HEK293 (cell line): ENCODE measurements at regions not wholly inside any gene's neighbourhood (a gene's known extent, or its start where the extent isn't known, plus 50 kb on each side); places are given as distances from the start of the nearest gene placed in this dataset.

ENCODE experiments used
- CTCF ChIA-PET: fragments of 350-600 bp; formaldehyde crosslinking; extraction: SDS; loops from one replicate; lab custom pipeline; 2021; ENCODE audit warnings: antibody characterized with exemption; lab: Yijun Ruan, JAX
- POLR2A ChIA-PET: fragments of 300-600 bp; formaldehyde crosslinking; extraction: SDS; loops from one replicate; lab custom pipeline; 2020; ENCODE audit warnings: antibody characterized with exemption, inconsistent platforms; lab: Yijun Ruan, JAX
- H3K27ac ChIP-seq: fragments of 200-500 bp; sonication (Bioruptor generic); 2 replicates; pipeline ENCODE4 v1.5.1; 2014; ENCODE audit warnings: low read depth, low read length, control low read depth, inconsistent platforms; ENCODE audit errors: extremely low read depth
- H3K36me3 ChIP-seq, 2 experiments: fragments of 200-500 bp in 1 of 2; sonication (Bioruptor generic) in 1 of 2; 1 replicate in 1 of 2; 2 replicates in 1 of 2; pipeline ENCODE4 v1.5.1; 2014 to 2017; ENCODE audit warnings: inconsistent platforms in 2 of 2, low read length in 2 of 2; ENCODE audit not compliant: control insufficient read depth in 2 of 2, insufficient read depth in 1 of 2
- H3K4me1 ChIP-seq: fragments of 200-500 bp; sonication (Bioruptor generic); 2 replicates; pipeline ENCODE4 v1.5.1; 2014; ENCODE audit warnings: mild to moderate bottlenecking, low read length, inconsistent platforms; ENCODE audit not compliant: control insufficient read depth, insufficient read depth
- H3K4me3 ChIP-seq: 2 replicates; pipeline ENCODE4 v1.5.1; 2011; ENCODE audit warnings: low read depth, mild to moderate bottlenecking, control low read depth, low read length, moderate library complexity
- H3K9me3 ChIP-seq: fragments of 200-500 bp; sonication (Bioruptor generic); 2 replicates; pipeline ENCODE4 v1.5.1; 2014; ENCODE audit warnings: low read depth, low read length, inconsistent platforms; ENCODE audit not compliant: control insufficient read depth, insufficient read depth
- GFI1B ChIP-seq: fragments of 450-650 bp; formaldehyde crosslinking; IDR thresholded peaks from 2 replicates; pipeline ENCODE4 v1.5.1; 2016; ENCODE audit warnings: missing biosample characterization, missing genetic modification characterization
- REPIN1 ChIP-seq: fragments of 450-650 bp; formaldehyde crosslinking; IDR thresholded peaks from 2 replicates; pipeline ENCODE4 v1.5.1; 2017; ENCODE audit warnings: missing biosample characterization, missing genetic modification characterization, low read depth
- SETDB1 ChIP-seq: IDR thresholded peaks from one replicate; pipeline ENCODE4 v1.6.1; 2017; ENCODE audit warnings: mild to moderate bottlenecking, low read length, moderate library complexity, mixed read lengths; ENCODE audit not compliant: insufficient read length
- TCF7L2 ChIP-seq: IDR thresholded peaks from 2 replicates; pipeline ENCODE4 v1.6.1; 2011; ENCODE audit warnings: low read depth, mild to moderate bottlenecking, inconsistent platforms, low read length, moderate library complexity, borderline replicate concordance
- ZBTB21 ChIP-seq: fragments of 450-650 bp; formaldehyde crosslinking; IDR thresholded peaks from 2 replicates; pipeline ENCODE4 v1.5.1; 2017; ENCODE audit warnings: missing biosample characterization, missing genetic modification characterization
- ZIC2 ChIP-seq: fragments of 450-650 bp; formaldehyde crosslinking; IDR thresholded peaks from 2 replicates; pipeline ENCODE4 v1.5.1; 2016; ENCODE audit warnings: missing biosample characterization, missing genetic modification characterization
- ZNF274 ChIP-seq, 2 experiments: fragments of 200-500 bp in 1 of 2; fragments of 450-650 bp in 1 of 2; sonication (Bioruptor generic) in 1 of 2; formaldehyde crosslinking in 1 of 2; IDR thresholded peaks; 2 replicates each; pipeline versions ENCODE4 v1.5.1 to v1.6.1; 2014 to 2016; ENCODE audit warnings: borderline replicate concordance in 1 of 2, inconsistent platforms in 1 of 2, low read length in 1 of 2, missing biosample characterization in 1 of 2, missing genetic modification characterization in 1 of 2
- ZNF341 ChIP-seq: fragments of 450-650 bp; formaldehyde crosslinking; IDR thresholded peaks from 2 replicates; pipeline ENCODE4; 2016; ENCODE audit warnings: low read depth, missing biosample characterization, missing genetic modification characterization
- ZNF354C ChIP-seq: fragments of 450-650 bp; formaldehyde crosslinking; IDR thresholded peaks from 2 replicates; pipeline ENCODE4 v1.5.1; 2016; ENCODE audit warnings: missing biosample characterization, missing genetic modification characterization, low read depth, borderline replicate concordance
- ZNF423 ChIP-seq: fragments of 450-650 bp; formaldehyde crosslinking; IDR thresholded peaks from 2 replicates; pipeline ENCODE4 v1.5.1; 2016; ENCODE audit warnings: missing biosample characterization, missing genetic modification characterization
- ZNF510 ChIP-seq: fragments of 450-650 bp; formaldehyde crosslinking; IDR thresholded peaks from 2 replicates; pipeline ENCODE4 v1.5.1; 2018; ENCODE audit warnings: mild to moderate bottlenecking, missing genetic modification characterization, missing biosample characterization; ENCODE audit not compliant: insufficient replicate concordance
- ZNF701 ChIP-seq: fragments of 450-650 bp; formaldehyde crosslinking; IDR thresholded peaks from 2 replicates; pipeline ENCODE4 v1.5.1; 2016; ENCODE audit warnings: missing biosample characterization, missing genetic modification characterization
- ZNF785 ChIP-seq: fragments of 450-650 bp; formaldehyde crosslinking; IDR thresholded peaks from 2 replicates; pipeline ENCODE4 v1.5.1; 2016; ENCODE audit warnings: missing biosample characterization, missing genetic modification characterization
- ZSCAN30 ChIP-seq: fragments of 450-650 bp; IDR thresholded peaks from 2 replicates; pipeline ENCODE4 v1.5.1; 2018; ENCODE audit warnings: missing biosample characterization, mild to moderate bottlenecking, missing genetic modification characterization, moderate library complexity
- TF ChIP-seq, protein P1 (sequence below): fragments of 450-650 bp; formaldehyde crosslinking; IDR thresholded peaks from 2 replicates; pipeline ENCODE4 v1.5.1; 2016; ENCODE audit warnings: missing biosample characterization, missing genetic modification characterization, borderline replicate concordance
- TF ChIP-seq, protein P2 (sequence below): fragments of 450-650 bp; formaldehyde crosslinking; IDR thresholded peaks from 2 replicates; pipeline ENCODE4 v1.5.1; 2017; ENCODE audit warnings: missing biosample characterization, missing genetic modification characterization
- TF ChIP-seq, protein P3 (sequence below): fragments of 450-650 bp; IDR thresholded peaks from 2 replicates; pipeline ENCODE4 v1.5.1; 2018; ENCODE audit warnings: missing biosample characterization, mild to moderate bottlenecking, missing genetic modification characterization

DNA sequence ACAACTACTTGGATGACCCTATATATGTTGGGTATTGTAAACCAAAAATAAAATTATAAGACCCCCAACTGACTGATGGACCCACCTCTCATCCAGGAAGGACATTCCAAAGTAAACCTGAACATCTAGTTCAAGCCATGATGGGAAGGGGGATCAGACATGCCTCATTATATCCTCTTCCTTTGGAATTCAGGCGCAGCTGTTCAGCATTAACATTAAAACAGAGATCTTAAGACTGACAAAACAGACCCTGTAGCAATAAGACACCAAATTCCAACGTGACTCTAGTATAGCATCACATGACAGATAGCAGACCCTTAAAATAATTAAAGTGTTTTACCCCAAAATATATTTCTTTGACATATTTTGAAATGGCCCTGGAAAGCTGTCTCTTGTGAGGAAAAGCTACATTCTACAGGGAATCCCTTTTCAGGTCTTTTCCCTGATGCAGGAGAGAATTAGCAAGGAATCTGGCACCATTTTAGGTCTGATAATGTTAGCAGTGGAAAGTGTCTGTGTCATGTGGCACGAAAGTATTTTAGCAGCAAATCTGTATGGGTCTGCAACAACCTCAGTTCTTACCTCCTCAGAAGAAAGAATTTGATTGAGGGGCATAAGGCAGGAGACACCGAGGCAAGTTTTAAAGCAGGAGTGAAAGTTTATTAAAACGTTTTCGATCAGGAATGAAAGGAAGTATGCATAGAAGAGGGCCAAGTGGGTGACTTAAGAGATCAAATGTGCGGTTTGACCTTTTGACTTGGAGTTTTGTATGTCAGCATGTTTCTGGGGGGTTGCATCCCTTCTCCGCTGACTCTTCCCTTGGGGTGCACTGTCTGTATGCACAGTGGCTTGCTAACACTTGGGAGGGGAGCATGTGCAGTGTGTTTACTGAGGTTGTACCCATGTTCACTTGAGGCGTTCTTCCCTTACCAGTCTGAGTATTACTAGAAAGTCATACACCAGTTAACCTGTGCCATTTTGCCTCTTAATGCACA is 236.6 kb upstream of the PPP1R3A start:
- POLR2A ChIA-PET = interaction anchor here (0.6 kb wide), 1 partner anchor 17 kb away, joined by 3 read pairs; no protein-coding TSS in a partner anchor
- no peak overlapping the region for H3K27ac ChIP-seq
- TF ChIP-seq ZNF354C (no peak), ZNF341 (tag by site-specific recombination) (no peak), GFI1B (tag by site-specific recombination) (no peak), ZNF510 (no peak)
- TF ChIP-seq, protein P1, sequence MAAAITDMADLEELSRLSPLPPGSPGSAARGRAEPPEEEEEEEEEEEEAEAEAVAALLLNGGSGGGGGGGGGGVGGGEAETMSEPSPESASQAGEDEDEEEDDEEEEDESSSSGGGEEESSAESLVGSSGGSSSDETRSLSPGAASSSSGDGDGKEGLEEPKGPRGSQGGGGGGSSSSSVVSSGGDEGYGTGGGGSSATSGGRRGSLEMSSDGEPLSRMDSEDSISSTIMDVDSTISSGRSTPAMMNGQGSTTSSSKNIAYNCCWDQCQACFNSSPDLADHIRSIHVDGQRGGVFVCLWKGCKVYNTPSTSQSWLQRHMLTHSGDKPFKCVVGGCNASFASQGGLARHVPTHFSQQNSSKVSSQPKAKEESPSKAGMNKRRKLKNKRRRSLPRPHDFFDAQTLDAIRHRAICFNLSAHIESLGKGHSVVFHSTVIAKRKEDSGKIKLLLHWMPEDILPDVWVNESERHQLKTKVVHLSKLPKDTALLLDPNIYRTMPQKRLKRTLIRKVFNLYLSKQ (tag by site-specific recombination) = no peak
- no peaks in the 10 kb centered on the region for H3K9me3 ChIP-seq
- no peaks in the 10 kb centered on the region for H3K36me3 ChIP-seq
- H3K4me3 ChIP-seq = no peak overlapping the region
- CTCF ChIA-PET = interaction anchor here (1.1 kb wide), 1 partner anchor 10 kb away, joined by 4 read pairs; no protein-coding TSS in a partner anchor
- no peaks in the 10 kb centered on the region; the same call in 1 of the 2 replicates for H3K4me1 ChIP-seq

DNA sequence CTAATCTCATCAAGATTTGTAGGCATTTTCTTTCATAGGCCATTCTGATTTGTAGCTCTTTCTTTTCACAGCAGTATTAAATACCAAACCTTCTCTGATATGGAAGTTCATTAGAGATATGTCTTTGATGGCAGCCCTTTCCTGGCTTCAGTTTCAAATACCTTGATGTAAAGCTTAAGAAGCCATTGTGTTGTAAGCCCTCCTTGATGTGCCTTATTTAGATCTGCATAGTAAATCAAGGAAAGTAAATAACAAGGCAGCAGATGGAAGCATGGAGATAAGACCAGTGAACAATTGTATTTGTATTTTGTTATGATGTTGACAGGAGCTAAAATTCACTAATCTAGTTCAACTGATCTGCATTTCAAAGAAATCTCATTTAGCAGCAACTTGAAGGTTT is 234.9 kb upstream of the PPP1R3A start:
- Histone ChIP-seq H3K36me3 (no peaks in the 10 kb centered on the region), H3K4me3 (no peak overlapping the region), H3K9me3 (no peaks in the 10 kb centered on the region), H3K4me1 (no peaks in the 10 kb centered on the region; the same call in 1 of the 2 replicates), H3K27ac (no peak overlapping the region)
- ChIA-PET CTCF (no interaction called here), POLR2A (no interaction called here)
- TF ChIP-seq ZNF785 (tag by site-specific recombination) = no peak
- no peak for TF ChIP-seq ZNF274 (IDR thresholded peaks at IDR 0.05; ENCODE audit: low read length)
- no peak for TF ChIP-seq ZNF274 (tag by site-specific recombination; IDR thresholded peaks at IDR 0.05; ENCODE audit: borderline replicate concordance)
- TF ChIP-seq, protein P2, sequence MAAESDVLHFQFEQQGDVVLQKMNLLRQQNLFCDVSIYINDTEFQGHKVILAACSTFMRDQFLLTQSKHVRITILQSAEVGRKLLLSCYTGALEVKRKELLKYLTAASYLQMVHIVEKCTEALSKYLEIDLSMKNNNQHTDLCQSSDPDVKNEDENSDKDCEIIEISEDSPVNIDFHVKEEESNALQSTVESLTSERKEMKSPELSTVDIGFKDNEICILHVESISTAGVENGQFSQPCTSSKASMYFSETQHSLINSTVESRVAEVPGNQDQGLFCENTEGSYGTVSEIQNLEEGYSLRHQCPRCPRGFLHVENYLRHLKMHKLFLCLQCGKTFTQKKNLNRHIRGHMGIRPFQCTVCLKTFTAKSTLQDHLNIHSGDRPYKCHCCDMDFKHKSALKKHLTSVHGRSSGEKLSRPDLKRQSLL (tag by site-specific recombination) = no peak
- no peak for TF ChIP-seq ZNF701
- TF ChIP-seq ZSCAN30 (tag by site-specific recombination) = no peak
- no peak for TF ChIP-seq ZBTB21 (tag by site-specific recombination)
- TF ChIP-seq, protein P3, sequence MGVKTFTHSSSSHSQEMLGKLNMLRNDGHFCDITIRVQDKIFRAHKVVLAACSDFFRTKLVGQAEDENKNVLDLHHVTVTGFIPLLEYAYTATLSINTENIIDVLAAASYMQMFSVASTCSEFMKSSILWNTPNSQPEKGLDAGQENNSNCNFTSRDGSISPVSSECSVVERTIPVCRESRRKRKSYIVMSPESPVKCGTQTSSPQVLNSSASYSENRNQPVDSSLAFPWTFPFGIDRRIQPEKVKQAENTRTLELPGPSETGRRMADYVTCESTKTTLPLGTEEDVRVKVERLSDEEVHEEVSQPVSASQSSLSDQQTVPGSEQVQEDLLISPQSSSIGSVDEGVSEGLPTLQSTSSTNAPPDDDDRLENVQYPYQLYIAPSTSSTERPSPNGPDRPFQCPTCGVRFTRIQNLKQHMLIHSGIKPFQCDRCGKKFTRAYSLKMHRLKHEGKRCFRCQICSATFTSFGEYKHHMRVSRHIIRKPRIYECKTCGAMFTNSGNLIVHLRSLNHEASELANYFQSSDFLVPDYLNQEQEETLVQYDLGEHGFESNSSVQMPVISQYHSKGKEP (tag by site-specific recombination) = no peak
- TF ChIP-seq SETDB1 = no peak
- TF ChIP-seq REPIN1 (tag by site-specific recombination) = no peak
- no peak for TF ChIP-seq TCF7L2
- no peak for TF ChIP-seq ZNF423 (tag by site-specific recombination)
- no peak for TF ChIP-seq ZIC2
